IMR-90 (cell line): ENCODE measurements at regions not wholly inside any gene's neighbourhood (a gene's known extent, or its start where the extent isn't known, plus 50 kb on each side); places are given as distances from the start of the nearest gene placed in this dataset.

ENCODE experiments used
- ATAC-seq: fragments of 200-7000 bp; cut with Tn5 transposase; 2 replicates; pipeline ENCODE4 v1.9.1; 2020; ENCODE audit warnings: low read depth, mild to moderate bottlenecking, moderate library complexity
- BruUV-seq: library from RNA; stranded (reverse); fragments of 400-500 nt; replicated peaks from 2 replicates; lab custom pipeline; 2021; lab: Mats Ljungman, UMichigan
- CTCF ChIA-PET: fragments of 300-600 bp; formaldehyde crosslinking; extraction: SDS; loops from one replicate; lab custom pipeline; 2021; ENCODE audit warnings: antibody characterized with exemption; lab: Yijun Ruan, JAX
- POLR2A ChIA-PET: fragments of 300-600 bp; sonication (Branson Sonifier 250); formaldehyde crosslinking; loops from one replicate; lab custom pipeline; 2022; ENCODE audit warnings: antibody characterized with exemption; ENCODE audit not compliant: unreplicated experiment; lab: Charles Lee
- DNase-seq: peaks from one replicate; pipeline ENCODE4 v3.0.0; 2013
- H2AFZ ChIP-seq: replicated peaks from 2 replicates; pipeline ENCODE3; 2013; ENCODE audit warnings: low read length, mild to moderate bottlenecking; ENCODE audit not compliant: poor library complexity
- H2AK5ac ChIP-seq: 2 replicates; pipeline ENCODE4 v1.6.1; 2013; ENCODE audit warnings: low read depth, low read length, inconsistent platforms
- H2AK9ac ChIP-seq: replicated peaks from 2 replicates; pipeline ENCODE3; 2013; ENCODE audit warnings: mild to moderate bottlenecking, low read depth, low read length, moderate library complexity; ENCODE audit not compliant: poor library complexity
- H2BK120ac ChIP-seq: 2 replicates; pipeline ENCODE4 v1.6.1; 2013; ENCODE audit warnings: low read depth, low read length, inconsistent platforms
- H2BK15ac ChIP-seq: 3 replicates; pipeline ENCODE4 v1.6.1; 2013; ENCODE audit warnings: low read depth, low read length, inconsistent platforms
- H2BK20ac ChIP-seq: 2 replicates; pipeline ENCODE4 v1.6.1; 2013; ENCODE audit warnings: low read depth, mild to moderate bottlenecking, inconsistent platforms, low read length, moderate library complexity
- H2BK5ac ChIP-seq: 2 replicates; pipeline ENCODE4 v1.6.1; 2013; ENCODE audit warnings: mild to moderate bottlenecking, low read depth, low read length, inconsistent platforms; ENCODE audit not compliant: poor library complexity, severe bottlenecking
- H3K14ac ChIP-seq: replicated peaks from 2 replicates; pipeline ENCODE4 v1.6.1; 2013; ENCODE audit warnings: low read depth, low read length, inconsistent platforms
- H3K18ac ChIP-seq: 2 replicates; pipeline ENCODE4 v1.6.1; 2013; ENCODE audit warnings: low read depth, low read length, control low read depth
- H3K23ac ChIP-seq: 2 replicates; pipeline ENCODE4 v1.6.1; 2013; ENCODE audit warnings: low read depth, low read length, inconsistent platforms
- H3K27ac ChIP-seq: 2 replicates; pipeline ENCODE4 v1.5.1; 2013; ENCODE audit warnings: mild to moderate bottlenecking, control low read depth, low read length; ENCODE audit not compliant: insufficient read depth
- H3K27me3 ChIP-seq: 2 replicates; pipeline ENCODE4 v1.6.1; 2013; ENCODE audit warnings: low read length; ENCODE audit not compliant: control insufficient read depth, insufficient read depth
- H3K36me3 ChIP-seq: 2 replicates; pipeline ENCODE4 v1.6.1; 2013; ENCODE audit warnings: low read length, mixed read lengths; ENCODE audit not compliant: control insufficient read depth, insufficient read depth
- H3K4ac ChIP-seq: 2 replicates; pipeline ENCODE4 v1.6.1; 2013; ENCODE audit warnings: low read depth, low read length, inconsistent platforms
- H3K4me1 ChIP-seq: 2 replicates; pipeline ENCODE4 v1.6.1; 2013; ENCODE audit warnings: low read length, mixed read lengths; ENCODE audit not compliant: control insufficient read depth, insufficient read depth
- H3K4me2 ChIP-seq: 2 replicates; pipeline ENCODE4 v1.6.1; 2013; ENCODE audit warnings: low read depth, mild to moderate bottlenecking, control low read depth, low read length, moderate library complexity
- H3K4me3 ChIP-seq: 2 replicates; pipeline ENCODE4 v1.5.1; 2013; ENCODE audit warnings: low read depth, mild to moderate bottlenecking, control low read depth, low read length, moderate library complexity; ENCODE audit not compliant: insufficient read depth
- H3K56ac ChIP-seq: 2 replicates; pipeline ENCODE4 v1.6.1; 2013; ENCODE audit warnings: low read length, inconsistent platforms; ENCODE audit not compliant: insufficient read depth; ENCODE audit errors: extremely low read depth
- H3K79me1 ChIP-seq, 2 experiments: 2 replicates each; pipeline ENCODE4 v1.6.1; 2013; ENCODE audit warnings: low read length in 2 of 2, inconsistent platforms in 1 of 2, low read depth in 1 of 2
- H3K9ac ChIP-seq: 2 replicates; pipeline ENCODE4 v1.6.1; 2013; ENCODE audit warnings: low read depth, low read length, control low read depth
- H3K9me1 ChIP-seq: 2 replicates; pipeline ENCODE4 v1.6.1; 2013; ENCODE audit warnings: low read length, inconsistent platforms; ENCODE audit not compliant: insufficient read depth
- H3K9me3 ChIP-seq: 2 replicates; pipeline ENCODE4 v1.6.1; 2013; ENCODE audit warnings: low read length; ENCODE audit not compliant: control insufficient read depth, insufficient read depth
- H4K20me1 ChIP-seq: 2 replicates; pipeline ENCODE4 v1.6.1; 2013; ENCODE audit warnings: low read length, inconsistent platforms; ENCODE audit not compliant: insufficient read depth
- H4K5ac ChIP-seq: 2 replicates; pipeline ENCODE4 v1.6.1; 2013; ENCODE audit warnings: mild to moderate bottlenecking, low read depth, low read length, control low read depth
- H4K8ac ChIP-seq, 2 experiments: 2 replicates each; pipeline ENCODE4 v1.6.1; 2013; ENCODE audit warnings: low read depth in 2 of 2, low read length in 2 of 2, control low read depth in 1 of 2, inconsistent platforms in 1 of 2
- H4K91ac ChIP-seq: 2 replicates; pipeline ENCODE4 v1.6.1; 2013; ENCODE audit warnings: low read depth, low read length, inconsistent platforms; ENCODE audit not compliant: insufficient read depth
- CHD1 ChIP-seq: IDR thresholded peaks from 2 replicates; pipeline ENCODE4 v1.6.1; 2012; ENCODE audit warnings: low read depth, low read length, improper control_type of control experiment
- CTCF ChIP-seq: conservative IDR thresholded peaks from 2 replicates; pipeline ENCODE4 v1.5.1; 2012; ENCODE audit warnings: mild to moderate bottlenecking, low read depth, low read length, improper control_type of control experiment
- MAFK ChIP-seq: IDR thresholded peaks from 2 replicates; pipeline ENCODE4 v1.6.1; 2012; ENCODE audit warnings: low read depth, low read length, improper control_type of control experiment
- NFE2L2 ChIP-seq: fragments of 150-350 bp; IDR thresholded peaks from 2 replicates; pipeline ENCODE4 v1.6.1; 2016; ENCODE audit warnings: low read depth, mild to moderate bottlenecking, low read length
- POLR2A ChIP-seq: IDR thresholded peaks from 2 replicates; pipeline ENCODE4 v1.6.1; 2012; ENCODE audit warnings: mild to moderate bottlenecking, low read depth, low read length
- RCOR1 ChIP-seq: IDR thresholded peaks from 2 replicates; pipeline ENCODE4 v1.6.1; 2012; ENCODE audit warnings: mild to moderate bottlenecking, low read length, improper control_type of control experiment; ENCODE audit not compliant: insufficient replicate concordance
- RFX5 ChIP-seq: IDR thresholded peaks from 2 replicates; pipeline ENCODE4 v1.8.0; 2012; ENCODE audit warnings: low read depth, mild to moderate bottlenecking, low read length, moderate library complexity
- WGBS, 2 experiments: methylation state at CpG; one replicate each; pipeline versions ENCODE4 v1.1.5 to v1.1.7; 2013; ENCODE audit warnings: missing lambda C conversion rate in 2 of 2; ENCODE audit not compliant: insufficient read length in 1 of 2; ENCODE audit errors: extremely low coverage in 2 of 2; 5-methylcytosine and 5-hydroxymethylcytosine counted together
- dilution Hi-C: fragments of 300-500 bp; cut with HindIII; formaldehyde crosslinking; loops from one replicate; pipeline ENCODE4 v1.14.3; 2018; ENCODE audit warnings: low sequenced_read_pairs; ENCODE audit not compliant: unreplicated experiment
- in situ Hi-C: fragments of 300-500 bp; cut with MboI; formaldehyde crosslinking; loops from 3 replicates; pipeline ENCODE4 v1.14.3; 2019; ENCODE audit warnings: low sequenced_read_pairs, inconsistent platforms, mixed read lengths
- intact Hi-C: fragments of 100-400 bp; cut with micrococcal nuclease; formaldehyde crosslinking; loops from 2 replicates; pipeline ENCODE4 v1.10.0; 2022

- dilution Hi-C loops (no loop called here), intact Hi-C loops (no loop called here)
- no peaks in the 10 kb centered on the region for H3K36me3 ChIP-seq
Measured at GRCh38 chr22:22835242-22835641, 52.4 kb upstream of the IGLL5 start.

More at GRCh38 chr22:22835242-22835641, 52.4 kb upstream of the IGLL5 start:
- no peak for TF ChIP-seq POLR2A
- no peak for TF ChIP-seq NFE2L2
- no peak for TF ChIP-seq MAFK
- no peak for TF ChIP-seq RCOR1
- no peak for TF ChIP-seq CTCF
- no peak for TF ChIP-seq RFX5
- TF ChIP-seq CHD1: no peak
- Histone ChIP-seq H3K9ac (no peak overlapping the region), H3K27me3 (0 out of 2 replicates have a peak, but pooled peaks cover 2% of the 10 kb centered on the region), H3K56ac (no peak overlapping the region), H3K9me3 (no peaks in the 10 kb centered on the region), H3K4me1 (no peaks in the 10 kb centered on the region), H4K20me1 (no peaks in the 10 kb centered on the region), H3K79me1 (no peaks in the 10 kb centered on the region), H2BK15ac (no peak overlapping the region), H3K4me2 (no peak overlapping the region), H4K91ac (no peak overlapping the region), H2AK5ac (no peak overlapping the region), H3K4ac (no peak overlapping the region), H3K27ac (no peak overlapping the region), H2AFZ (no peak overlapping the region), H3K23ac (no peak overlapping the region), H4K8ac (no peak overlapping the region), H3K9me1 (no peaks in the 10 kb centered on the region), H3K18ac (no peak overlapping the region), H3K14ac (no peak overlapping the region), H2BK20ac (no peak overlapping the region), H4K5ac (no peak overlapping the region), H2BK5ac (no peak overlapping the region), H3K4me3 (no peak overlapping the region), H2BK120ac (no peak overlapping the region), H2AK9ac (no peak overlapping the region)
- ATAC-seq (no peak), DNase-seq (no peak)
- POLR2A ChIA-PET: no interaction called here
- WGBS, 2 experiments: 20% methylated on average over 1 of the region's 4 CpGs; no CpG with 5 or more reads in 1 of the 2 experiments
- CTCF ChIA-PET: no interaction called here
- no TSS peak for BruUV-seq
- in situ Hi-C loops: no loop called here
